GM12878 (cell line): ENCODE measurements at regions not wholly inside any gene's neighbourhood (a gene's known extent, or its start where the extent isn't known, plus 50 kb on each side); places are given as distances from the start of the nearest gene placed in this dataset.

Experiments used
- ATAC-seq: fragments of 200-7000 bp; cut with Tn5 transposase; 3 replicates; pipeline ENCODE4 v1.9.1; 2020; ENCODE audit warnings: mild to moderate bottlenecking, moderate library complexity
- BruUV-seq: library from RNA; stranded (reverse); fragments of 400-500 nt; replicated peaks from 2 replicates; lab custom pipeline; 2021; lab: Mats Ljungman, UMichigan
- CTCF ChIA-PET: fragments of 300-600 bp; sonication (Branson Sonifier 250); formaldehyde crosslinking; extraction: SDS; loops from one replicate; lab custom pipeline; 2021; ENCODE audit warnings: inconsistent platforms; lab: Yijun Ruan, JAX
- POLR2A ChIA-PET: fragments of 350-600 bp; formaldehyde crosslinking; extraction: SDS; loops from one replicate; lab custom pipeline; 2021; ENCODE audit warnings: inconsistent platforms; lab: Charles Lee
- RAD21 ChIA-PET: fragments of 300-600 bp; sonication (Branson Sonifier 250); formaldehyde crosslinking; loops from one replicate; lab custom pipeline; 2023; ENCODE audit warnings: antibody characterized with exemption; ENCODE audit not compliant: unreplicated experiment; lab: Charles Lee
- SMC1A ChIA-PET: fragments of 300-600 bp; sonication (Branson Sonifier 250); formaldehyde crosslinking; loops from one replicate; lab custom pipeline; 2023; ENCODE audit not compliant: unreplicated experiment, uncharacterized antibody; lab: Charles Lee
- DNase-seq: peaks from one replicate; pipeline ENCODE4 v3.0.0-alpha.2; 2011; ENCODE audit warnings: low read depth, low spot score
- FAIRE-seq: peaks from 3 replicates; lab custom pipeline; 2011; peaks lifted over from hg19 to GRCh38; lab: Jason Lieb, UNC
- H2AFZ ChIP-seq: 2 replicates; pipeline ENCODE4 v1.6.0; 2011; ENCODE audit warnings: low read depth, low read length, control low read depth; ENCODE audit not compliant: control insufficient read depth
- H3K27ac ChIP-seq: 2 replicates; pipeline ENCODE4 v1.5.1; 2011; ENCODE audit warnings: control low read depth; ENCODE audit not compliant: control insufficient read depth, insufficient read depth
- H3K27me3 ChIP-seq, 2 experiments: replicated peaks in 1 of 2; 2 replicates each; pipeline versions ENCODE4 v1.6.0 to v1.6.1; 2011; ENCODE audit warnings: low read length in 1 of 2; ENCODE audit not compliant: control insufficient read depth in 2 of 2, insufficient read depth in 2 of 2
- H3K36me3 ChIP-seq, 2 experiments: 2 replicates each; pipeline ENCODE4 v1.5.1; 2011; ENCODE audit warnings: low read length in 1 of 2; ENCODE audit not compliant: control insufficient read depth in 2 of 2, insufficient read depth in 2 of 2
- H3K4me1 ChIP-seq: 2 replicates; pipeline ENCODE4 v1.6.1; 2011; ENCODE audit warnings: mild to moderate bottlenecking, low read length, moderate library complexity, mixed read lengths; ENCODE audit not compliant: control insufficient read depth, insufficient read depth
- H3K4me2 ChIP-seq: 2 replicates; pipeline ENCODE4 v1.6.0; 2011; ENCODE audit warnings: control low read depth; ENCODE audit not compliant: control insufficient read depth, insufficient read depth
- H3K4me3 ChIP-seq: fragments of 200-600 bp; sonication (generic); 2 replicates; pipeline ENCODE4 v1.5.1; 2016
- H3K79me2 ChIP-seq: 2 replicates; pipeline ENCODE4 v1.6.0; 2011; ENCODE audit warnings: low read length; ENCODE audit not compliant: control insufficient read depth, insufficient read depth
- H3K9ac ChIP-seq: 2 replicates; pipeline ENCODE4 v1.8.0; 2011; ENCODE audit warnings: low read length, control low read depth, mixed read lengths; ENCODE audit not compliant: control insufficient read depth, insufficient read depth
- H3K9me3 ChIP-seq: replicated peaks from 3 replicates; pipeline ENCODE4 v1.5.1; 2011; ENCODE audit warnings: mild to moderate bottlenecking, low read length; ENCODE audit not compliant: control insufficient read depth, insufficient read depth
- H4K20me1 ChIP-seq: 2 replicates; pipeline ENCODE4 v1.6.0; 2011; ENCODE audit not compliant: control insufficient read depth, insufficient read depth
- ASH2L ChIP-seq: fragments of 300-600, 200-600 bp; sonication (generic); IDR thresholded peaks from 2 replicates; pipeline ENCODE4 v1.6.1; 2017; ENCODE audit warnings: low read depth, mild to moderate bottlenecking, borderline replicate concordance
- ATF2 ChIP-seq: IDR thresholded peaks from 2 replicates; pipeline ENCODE4 v1.6.1; 2012; ENCODE audit warnings: low read length, inconsistent platforms
- BMI1 ChIP-seq: fragments of 450-650 bp; IDR thresholded peaks from 2 replicates; pipeline ENCODE4 v1.6.1; 2016; ENCODE audit warnings: mild to moderate bottlenecking, moderate library complexity, borderline replicate concordance
- CREM ChIP-seq: IDR thresholded peaks from 2 replicates; pipeline ENCODE4 v1.6.1; 2014; ENCODE audit warnings: antibody characterized with exemption, low read depth
- ESRRA ChIP-seq: IDR thresholded peaks from 2 replicates; pipeline ENCODE4 v1.6.1; 2012; ENCODE audit warnings: mild to moderate bottlenecking, low read length, improper control_type of control experiment
- FOXK2 ChIP-seq: fragments of 450-650 bp; IDR thresholded peaks from 2 replicates; pipeline ENCODE4 v1.6.1; 2017; ENCODE audit warnings: mild to moderate bottlenecking, moderate library complexity
- MAX ChIP-seq: IDR thresholded peaks from 2 replicates; pipeline ENCODE4 v1.6.1; 2012; ENCODE audit warnings: low read depth, low read length, improper control_type of control experiment
- MEF2B ChIP-seq: fragments of 450-650 bp; IDR thresholded peaks from 2 replicates; pipeline ENCODE4 v1.6.1; 2018; ENCODE audit warnings: mild to moderate bottlenecking, moderate library complexity; ENCODE audit not compliant: partially characterized antibody, poor library complexity, severe bottlenecking
- RB1 ChIP-seq: fragments of 450-650 bp; formaldehyde crosslinking; IDR thresholded peaks from 2 replicates; pipeline ENCODE4 v1.6.1; 2017; ENCODE audit warnings: mild to moderate bottlenecking, borderline replicate concordance
- RUNX3 ChIP-seq: IDR thresholded peaks from 2 replicates; pipeline ENCODE4 v1.6.1; 2012; ENCODE audit warnings: low read length, inconsistent platforms
- ZBTB40 ChIP-seq: fragments of 450-650 bp; IDR thresholded peaks from 2 replicates; pipeline ENCODE4 v1.6.1; 2016; ENCODE audit warnings: mild to moderate bottlenecking, moderate library complexity, borderline replicate concordance
- ZNF207 ChIP-seq: fragments of 450-650 bp; IDR thresholded peaks from 2 replicates; pipeline ENCODE4 v1.6.1; 2014; ENCODE audit warnings: antibody characterized with exemption, mild to moderate bottlenecking, borderline replicate concordance
- WGBS: methylation state at CpG from one replicate; pipeline ENCODE4 v1.1.6; 2016; ENCODE audit warnings: low lambda C conversion rate; ENCODE audit not compliant: insufficient replicate concordance, insufficient coverage; ENCODE audit errors: missing lambda C conversion rate; 5-methylcytosine and 5-hydroxymethylcytosine counted together
- in situ Hi-C: fragments of 300-500 bp; cut with MboI; formaldehyde crosslinking; loops from 9 replicates; pipeline ENCODE4 v1.14.3; 2018; ENCODE audit warnings: mixed read lengths
- intact Hi-C: fragments of 100-400 bp; cut with micrococcal nuclease; formaldehyde crosslinking; loops from one replicate; pipeline ENCODE4 v1.14.2; 2022; ENCODE audit not compliant: unreplicated experiment

GRCh38 chr22:48682504-48682903, 1145.2 kb downstream of the BRD1 start:
- intact Hi-C loops = no loop called here
- H3K9ac ChIP-seq = no peak overlapping the region
- FAIRE-seq (no peak), DNase-seq (no peak), ATAC-seq (no peak)
- no peaks in the 10 kb centered on the region for H4K20me1 ChIP-seq
- no peak overlapping the region for H3K4me3 ChIP-seq
- H3K4me1 ChIP-seq = no peaks in the 10 kb centered on the region
- no TSS peak for BruUV-seq
- SMC1A ChIA-PET = no interaction called here
- RAD21 ChIA-PET = no interaction called here
- H3K79me2 ChIP-seq = no peaks in the 10 kb centered on the region
- no peak overlapping the region for H3K4me2 ChIP-seq
- no peak overlapping the region for H2AFZ ChIP-seq
- no peaks in the 10 kb centered on the region for H3K27me3 ChIP-seq
- no peaks in the 10 kb centered on the region for H3K36me3 ChIP-seq
- H3K27ac ChIP-seq = no peak overlapping the region
- no peaks in the 10 kb centered on the region; the same call in 2 of the 3 replicates for H3K9me3 ChIP-seq
- POLR2A ChIA-PET = no interaction called here
- no peak for TF ChIP-seq FOXK2
- no peak for TF ChIP-seq MAX
- no peak for TF ChIP-seq RB1
- no peak for TF ChIP-seq MEF2B
- no peak for TF ChIP-seq BMI1
- TF ChIP-seq ESRRA = no peak
- TF ChIP-seq ZBTB40 = no peak
- no peak for TF ChIP-seq ZNF207
- TF ChIP-seq ASH2L = no peak
- no peak for TF ChIP-seq RUNX3
- no peak for TF ChIP-seq CREM
- TF ChIP-seq ATF2 = no peak
- in situ Hi-C loops = no loop called here
- 36% methylated on average over 11 of the region's 11 CpGs for WGBS
- CTCF ChIA-PET = no interaction called here
